ENCODE measurements at regions not wholly inside any gene's neighbourhood (a gene's known extent, or its start where the extent isn't known, plus 50 kb on each side); places are given as distances from the start of the nearest gene placed in this dataset.

DNA sequence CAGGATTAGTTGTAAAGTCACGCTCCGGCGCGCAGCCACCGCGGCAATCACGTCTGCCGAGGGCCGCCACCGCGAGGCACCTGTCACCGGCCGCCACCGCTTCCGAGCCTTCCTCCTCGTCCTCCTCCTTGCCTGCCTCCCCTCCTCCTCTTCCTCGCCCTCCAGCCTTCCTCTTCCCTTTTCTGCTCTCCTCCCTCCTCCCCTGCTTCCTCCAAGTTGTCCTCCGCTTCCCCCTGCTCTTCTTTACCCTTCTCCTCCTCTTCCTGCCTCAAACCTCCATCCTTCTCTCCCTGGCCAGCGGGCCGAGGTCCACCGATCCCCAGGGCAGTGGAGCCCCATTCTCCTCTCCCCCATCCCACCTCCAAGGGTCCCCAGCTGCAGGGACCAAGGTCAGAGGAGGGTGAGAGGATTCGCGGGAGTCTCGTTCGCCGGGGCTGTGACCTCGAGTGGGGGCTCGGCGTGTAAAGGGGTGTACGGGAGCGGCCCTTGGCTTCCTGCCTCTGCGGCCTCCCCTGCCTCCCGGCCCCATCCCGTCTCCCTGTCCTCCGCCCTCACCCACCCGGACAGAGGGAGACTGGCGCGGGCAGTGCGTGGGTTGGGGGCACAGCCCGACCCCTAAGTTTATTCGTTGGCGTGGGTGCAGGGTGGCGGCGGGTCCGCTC is 89.5 kb upstream of the PAX2 start:
- no peak for TF ChIP-seq CTCF (IDR thresholded peaks at IDR 0.05; ENCODE audit: extremely low read depth, insufficient read depth, missing control alignments)
- DNase-seq (ENCODE audit: low spot score): peak; percentile 50
- in situ Hi-C loops (cut with MboI; ENCODE audit: low pct_unique_long_range_greater_than_20kb, low sequenced_read_pairs, unreplicated experiment): no loop called here

- peak; percentile 72 for DNase-seq (ENCODE audit: low spot score)
- in situ Hi-C loops (cut with MboI; ENCODE audit: low pct_unique_long_range_greater_than_20kb, low sequenced_read_pairs, unreplicated experiment): no loop called here
Observed at GRCh38 chr10:100656454-100656853, 88.9 kb upstream of the PAX2 start.

GRCh38 chr10:100658269-100658668 is 87.1 kb upstream of the PAX2 start:
- in situ Hi-C loops (cut with MboI; ENCODE audit: low pct_unique_long_range_greater_than_20kb, low sequenced_read_pairs, unreplicated experiment): no loop called here

More at GRCh38 chr10:100656454-100656853, 88.9 kb upstream of the PAX2 start:
- no peak for TF ChIP-seq CTCF (IDR thresholded peaks at IDR 0.05; ENCODE audit: extremely low read depth, insufficient read depth, missing control alignments)

DNA sequence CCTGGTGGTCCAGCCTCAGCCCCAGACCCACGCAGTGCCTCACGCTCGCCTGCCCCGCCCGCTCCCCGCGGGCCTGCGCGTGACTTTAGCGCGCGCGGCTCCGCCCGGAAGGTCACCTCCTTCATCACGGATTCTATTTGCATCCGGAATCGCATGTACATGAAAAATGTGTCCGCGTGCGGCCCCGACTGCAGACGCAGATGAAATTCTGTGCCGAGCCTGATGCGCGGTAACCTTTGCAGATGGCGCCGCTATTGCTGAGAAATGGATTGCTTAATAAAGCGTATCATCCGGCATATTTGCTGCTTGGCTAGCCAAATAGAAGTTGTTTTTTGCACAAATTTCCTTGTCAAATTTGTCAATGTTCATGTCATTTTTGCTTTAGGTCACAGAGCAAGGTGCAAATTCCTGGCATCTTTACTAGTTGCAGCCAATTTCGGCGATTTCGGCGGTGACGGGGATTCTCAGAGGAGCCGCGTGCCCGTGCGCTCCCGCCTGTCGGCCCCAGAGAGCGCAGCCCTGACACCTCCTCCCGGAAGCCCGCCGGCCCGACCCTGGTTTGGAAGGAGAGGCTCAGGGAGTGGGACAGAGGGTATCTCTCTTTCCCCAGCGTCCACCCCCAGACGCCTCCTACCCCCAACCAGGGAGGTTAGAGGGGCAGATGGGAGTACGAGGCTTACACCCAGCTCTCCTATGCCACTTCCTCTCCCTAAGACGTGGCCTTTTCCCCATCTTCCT is 85.9 kb upstream of the PAX2 start:
- no peak for DNase-seq (ENCODE audit: low spot score)
- in situ Hi-C loops (cut with MboI; ENCODE audit: low pct_unique_long_range_greater_than_20kb, low sequenced_read_pairs, unreplicated experiment): no loop called here
- TF ChIP-seq CTCF (IDR thresholded peaks at IDR 0.05; ENCODE audit: extremely low read depth, insufficient read depth, missing control alignments): no peak

More at GRCh38 chr10:100658269-100658668, 87.1 kb upstream of the PAX2 start:
- TF ChIP-seq CTCF (IDR thresholded peaks at IDR 0.05; ENCODE audit: extremely low read depth, insufficient read depth, missing control alignments): no peak
- DNase-seq (ENCODE audit: low spot score): no peak

DNA sequence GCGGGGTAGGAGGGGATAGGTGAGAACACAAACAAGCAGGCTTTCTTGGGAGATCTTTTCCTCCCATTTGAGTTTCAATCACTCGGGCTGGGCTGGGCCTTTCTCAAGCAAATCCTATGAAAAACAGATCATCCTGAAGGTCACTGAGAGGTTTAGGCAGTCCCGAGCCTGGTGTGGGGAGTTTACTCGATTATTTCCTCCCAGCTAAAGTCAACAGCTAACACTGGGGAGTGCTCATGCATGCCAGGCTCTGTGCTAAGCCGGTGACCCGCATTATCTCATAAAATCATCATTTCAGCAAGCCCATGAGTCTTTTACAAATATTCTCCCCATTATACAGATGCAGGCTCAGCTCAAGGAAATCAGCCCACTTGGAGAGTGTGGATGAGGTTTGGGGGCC is 85.0 kb upstream of the PAX2 start:
- DNase-seq (ENCODE audit: low spot score): no peak
- in situ Hi-C loops (cut with MboI; ENCODE audit: low pct_unique_long_range_greater_than_20kb, low sequenced_read_pairs, unreplicated experiment): no loop called here
- no peak for TF ChIP-seq CTCF (IDR thresholded peaks at IDR 0.05; ENCODE audit: extremely low read depth, insufficient read depth, missing control alignments)

DNA sequence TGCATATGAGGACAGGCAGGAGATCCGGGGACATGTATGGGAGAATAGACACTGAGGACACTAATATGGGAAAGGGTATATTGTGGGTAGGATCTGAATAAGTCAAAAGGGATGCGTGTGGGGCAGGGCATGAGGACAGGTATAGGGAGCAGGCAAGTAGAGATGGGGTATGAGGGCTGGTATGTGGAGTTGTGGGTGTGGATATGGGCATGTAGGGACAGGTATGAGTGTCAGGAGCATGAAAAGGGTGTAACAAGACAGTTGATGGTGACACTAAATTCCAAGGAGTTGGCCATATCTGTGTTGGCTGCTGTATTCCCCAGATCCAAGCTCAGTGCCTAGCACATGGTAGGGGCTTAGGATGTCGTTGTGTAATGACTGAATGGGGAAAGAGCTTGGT is 84.4 kb upstream of the PAX2 start:
- in situ Hi-C loops (cut with MboI; ENCODE audit: low pct_unique_long_range_greater_than_20kb, low sequenced_read_pairs, unreplicated experiment): no loop called here
- no peak for TF ChIP-seq CTCF (IDR thresholded peaks at IDR 0.05; ENCODE audit: extremely low read depth, insufficient read depth, missing control alignments)
- DNase-seq (ENCODE audit: low spot score): no peak

Measured in GM13977 (cell line).